Ovary (tissue), 7 donors: ENCODE measurements at regions not wholly inside any gene's neighbourhood (a gene's known extent, or its start where the extent isn't known, plus 50 kb on each side); places are given as distances from the start of the nearest gene placed in this dataset.

Experiments
- DNase-seq, 5 donors: peaks; one replicate each; pipeline ENCODE4 v3.0.0-alpha.2; 2019 to 2020
- H3K27ac ChIP-seq, 2 donors: fragments of 200-600 bp; one replicate each; pipeline versions ENCODE4 v1.5.1 to v1.8.0; 2019 to 2022
- H3K27me3 ChIP-seq: fragments of 200-600 bp; one replicate; pipeline ENCODE4 v1.8.0; 2022
- H3K36me3 ChIP-seq: fragments of 200-600 bp; sonication (generic); one replicate; pipeline ENCODE4 v1.5.1; 2019
- H3K4me1 ChIP-seq: one replicate; pipeline ENCODE4 v1.8.1; 2013; ENCODE audit warnings: mild to moderate bottlenecking, moderate library complexity; ENCODE audit not compliant: insufficient read depth
- H3K4me3 ChIP-seq: fragments of 200-600 bp; sonication (generic); one replicate; pipeline ENCODE4 v1.5.1; 2017
- H3K9me3 ChIP-seq, 2 donors: fragments of 200-600 bp in 1 of 2; sonication (generic) in 1 of 2; one replicate each; pipeline versions ENCODE4 v1.5.1 to v1.8.1; 2013 to 2019; ENCODE audit warnings: mild to moderate bottlenecking in 1 of 2, moderate library complexity in 1 of 2
- CTCF ChIP-seq, 3 donors: fragments of 450-650 bp in 2 of 3; fragments of 200-600 bp in 1 of 3; IDR thresholded peaks; one replicate each; pipeline versions ENCODE4 v1.5.1 to v1.8.0; 2016 to 2022; ENCODE audit warnings: antibody characterized with exemption in 3 of 3, mild to moderate bottlenecking in 1 of 3
- EP300 ChIP-seq: sonication (generic); formaldehyde crosslinking; IDR thresholded peaks from one replicate; pipeline ENCODE4 v1.6.1; 2017; ENCODE audit warnings: antibody characterized with exemption
- POLR2A ChIP-seq: fragments of 450-650 bp; IDR thresholded peaks from one replicate; pipeline ENCODE4 v1.6.1; 2017; ENCODE audit warnings: antibody characterized with exemption, mild to moderate bottlenecking, moderate library complexity
- WGBS, 3 donors: extraction: QIAGEN DNeasy Blood & Tissue Kit in 1 of 3; methylation state at CpG; one replicate each; pipeline versions ENCODE4 v1.1.5 to v1.1.7; 2013 to 2017; 5-methylcytosine and 5-hydroxymethylcytosine counted together
- intact Hi-C, 4 donors: fragments of 100-400 bp; cut with DNase I; formaldehyde crosslinking; loops; one replicate each; pipeline versions ENCODE4 v1.11.0 to v1.15.1; 2022 to 2023
- donor health status: DM: no; HTN: no; CAD: no; lungs with moderate emphysema.
- donor health status: DM: no; HTN: no; CAD: no.
- donor health status: Bipolar disorder and iron deficiency.
- donor health status: DM: no; HTN: no; CAD: no.
- donor health status: DM: yes; HTN: yes; CAD: no.

- H3K36me3 ChIP-seq: no peaks in the 10 kb centered on the region
- H3K4me1 ChIP-seq: peaks cover 2% of the 10 kb centered on the region
- 73 to 86% (median 81%) methylated on average over 13 of the region's 13 CpGs for WGBS, 3 donors
- H3K27ac ChIP-seq: no peak overlapping the region
- intact Hi-C loops: loop anchor here in 1 of 4 donors (10.0 kb wide), 1 partner anchor 450 kb away; the partner anchor contains the start of gene ID2
- H3K4me3 ChIP-seq: no peak overlapping the region
- no peak for DNase-seq
- TF ChIP-seq CTCF (IDR thresholded peaks at IDR 0.05): no peak
- no peak for TF ChIP-seq EP300
- TF ChIP-seq POLR2A: no peak
- no peaks in the 10 kb centered on the region for H3K27me3 ChIP-seq
- H3K9me3 ChIP-seq: no peaks in the 10 kb centered on the region
Measured at GRCh38 chr2:8234757-8235374, 447.0 kb upstream of the ID2 start.

- 97 to 100% (median 100%) methylated on average over 1 of the region's 1 CpG for WGBS, 3 donors
- H3K36me3 ChIP-seq: no peaks in the 10 kb centered on the region
- no peak for TF ChIP-seq EP300
- TF ChIP-seq CTCF (IDR thresholded peaks at IDR 0.05): no peak
- peaks cover 2% of the 10 kb centered on the region for H3K4me1 ChIP-seq
- H3K9me3 ChIP-seq: no peaks in the 10 kb centered on the region
- H3K27ac ChIP-seq: no peak overlapping the region
- H3K4me3 ChIP-seq: no peak overlapping the region
- no peak for DNase-seq
- H3K27me3 ChIP-seq: no peaks in the 10 kb centered on the region
- intact Hi-C loops: loop anchor here in 1 of 4 donors (10.0 kb wide), 1 partner anchor 449 kb away; the partner anchor contains the start of gene ID2
Measured at GRCh38 chr2:8235419-8235818, 446.4 kb upstream of the ID2 start.

- peaks cover 2% of the 10 kb centered on the region for H3K4me1 ChIP-seq
- intact Hi-C loops: loop anchor here in 1 of 4 donors (10.0 kb wide), 1 partner anchor 448 kb away; the partner anchor contains the start of gene ID2
Measured at GRCh38 chr2:8236391-8236790, 445.5 kb upstream of the ID2 start.

GRCh38 chr2:8238521-8239230, 443.2 kb upstream of the ID2 start:
- peaks cover 2% of the 10 kb centered on the region for H3K4me1 ChIP-seq
- 16 to 30% (median 28%) methylated on average over 8 of the region's 8 CpGs for WGBS, 3 donors
- H3K27ac ChIP-seq: peak overlapping the region in 1 of 2 donors; percentile 10
- no peak for TF ChIP-seq POLR2A
- TF ChIP-seq EP300: no peak
- no peak for TF ChIP-seq CTCF (IDR thresholded peaks at IDR 0.05)
- no peak for DNase-seq
- no peak overlapping the region for H3K4me3 ChIP-seq
- intact Hi-C loops: loop anchor here in 1 of 4 donors (10.0 kb wide), 1 partner anchor 446 kb away; the partner anchor contains the start of gene ID2
- no peaks in the 10 kb centered on the region for H3K9me3 ChIP-seq
- no peaks in the 10 kb centered on the region for H3K27me3 ChIP-seq
- no peaks in the 10 kb centered on the region for H3K36me3 ChIP-seq

More at GRCh38 chr2:8236391-8236790, 445.5 kb upstream of the ID2 start:
- H3K27me3 ChIP-seq: no peaks in the 10 kb centered on the region
- no peak overlapping the region for H3K27ac ChIP-seq
- TF ChIP-seq CTCF (IDR thresholded peaks at IDR 0.05): no peak
- TF ChIP-seq EP300: no peak
- no peak for TF ChIP-seq POLR2A
- WGBS, 3 donors: 80 to 90% (median 81%) methylated on average over 2 of the region's 2 CpGs
- no peaks in the 10 kb centered on the region for H3K36me3 ChIP-seq
- DNase-seq: no peak
- H3K9me3 ChIP-seq: no peaks in the 10 kb centered on the region
- no peak overlapping the region for H3K4me3 ChIP-seq
